AG09309 (cell line): ENCODE measurements at regions not wholly inside any gene's neighbourhood (a gene's known extent, or its start where the extent isn't known, plus 50 kb on each side); places are given as distances from the start of the nearest gene placed in this dataset.

Source experiments
- DNase-seq: peaks from one replicate; pipeline ENCODE4 v3.0.0-alpha.2; 2010; ENCODE audit warnings: low read depth
- H3K4me3 ChIP-seq: 2 replicates; pipeline ENCODE4 v1.5.1; 2011; ENCODE audit warnings: mild to moderate bottlenecking, low read depth, low read length, moderate library complexity; ENCODE audit not compliant: control insufficient read depth
- TF ChIP-seq, protein P1 (sequence below): IDR thresholded peaks from 2 replicates; pipeline ENCODE4 v1.5.1; 2011; ENCODE audit warnings: mild to moderate bottlenecking, low read depth, low read length, inconsistent platforms; ENCODE audit not compliant: insufficient read depth, control insufficient read depth; ENCODE audit errors: missing control alignments

DNA sequence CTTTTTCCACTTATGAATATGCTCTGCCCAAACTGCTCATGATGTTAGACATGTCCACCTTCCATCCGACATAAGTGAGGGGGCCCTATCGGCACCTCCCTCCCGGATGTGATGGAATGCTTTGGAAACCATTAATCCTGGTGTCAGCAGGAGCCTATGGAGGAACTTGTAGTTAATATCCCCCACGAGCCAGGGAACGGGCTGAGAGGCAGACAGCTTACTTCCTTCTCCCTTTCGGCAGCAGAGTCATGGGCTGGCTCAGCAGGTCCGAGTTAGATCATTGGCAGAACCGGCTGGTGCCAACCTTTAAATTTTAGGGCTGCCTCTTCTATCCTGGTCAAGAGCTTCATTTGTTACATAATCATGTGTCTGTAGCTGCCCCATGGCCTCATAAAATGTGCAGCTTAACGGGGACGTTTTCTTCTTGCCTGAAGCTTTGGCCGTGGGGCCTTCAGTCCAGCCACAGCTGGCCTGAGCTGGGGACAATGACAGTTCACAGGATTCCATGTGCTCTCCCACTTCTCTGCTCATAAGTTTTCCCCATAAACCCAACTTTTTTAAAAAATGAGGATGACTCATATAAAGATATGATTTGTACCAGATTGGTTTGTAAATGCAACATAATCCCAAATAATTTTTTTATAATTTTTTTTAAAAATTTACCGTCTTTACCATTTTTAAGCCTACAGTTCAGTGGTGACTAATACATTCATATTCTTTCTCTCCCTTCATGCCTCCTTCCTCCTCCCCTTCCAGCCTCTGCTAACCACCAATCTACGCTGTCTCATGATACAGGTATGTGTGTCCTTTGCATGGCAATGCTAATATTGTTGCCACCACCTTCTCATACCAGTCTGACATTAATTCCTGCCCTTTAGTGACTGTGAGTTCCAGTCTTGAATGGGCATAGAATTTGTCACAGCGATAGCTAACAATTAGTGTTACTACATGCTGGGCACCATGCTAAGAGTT is 62.2 kb upstream of the RGMA start:
- DNase-seq = no peak
- H3K4me3 ChIP-seq = no peak overlapping the region
- TF ChIP-seq, protein P1, sequence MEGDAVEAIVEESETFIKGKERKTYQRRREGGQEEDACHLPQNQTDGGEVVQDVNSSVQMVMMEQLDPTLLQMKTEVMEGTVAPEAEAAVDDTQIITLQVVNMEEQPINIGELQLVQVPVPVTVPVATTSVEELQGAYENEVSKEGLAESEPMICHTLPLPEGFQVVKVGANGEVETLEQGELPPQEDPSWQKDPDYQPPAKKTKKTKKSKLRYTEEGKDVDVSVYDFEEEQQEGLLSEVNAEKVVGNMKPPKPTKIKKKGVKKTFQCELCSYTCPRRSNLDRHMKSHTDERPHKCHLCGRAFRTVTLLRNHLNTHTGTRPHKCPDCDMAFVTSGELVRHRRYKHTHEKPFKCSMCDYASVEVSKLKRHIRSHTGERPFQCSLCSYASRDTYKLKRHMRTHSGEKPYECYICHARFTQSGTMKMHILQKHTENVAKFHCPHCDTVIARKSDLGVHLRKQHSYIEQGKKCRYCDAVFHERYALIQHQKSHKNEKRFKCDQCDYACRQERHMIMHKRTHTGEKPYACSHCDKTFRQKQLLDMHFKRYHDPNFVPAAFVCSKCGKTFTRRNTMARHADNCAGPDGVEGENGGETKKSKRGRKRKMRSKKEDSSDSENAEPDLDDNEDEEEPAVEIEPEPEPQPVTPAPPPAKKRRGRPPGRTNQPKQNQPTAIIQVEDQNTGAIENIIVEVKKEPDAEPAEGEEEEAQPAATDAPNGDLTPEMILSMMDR = no peak

DNA sequence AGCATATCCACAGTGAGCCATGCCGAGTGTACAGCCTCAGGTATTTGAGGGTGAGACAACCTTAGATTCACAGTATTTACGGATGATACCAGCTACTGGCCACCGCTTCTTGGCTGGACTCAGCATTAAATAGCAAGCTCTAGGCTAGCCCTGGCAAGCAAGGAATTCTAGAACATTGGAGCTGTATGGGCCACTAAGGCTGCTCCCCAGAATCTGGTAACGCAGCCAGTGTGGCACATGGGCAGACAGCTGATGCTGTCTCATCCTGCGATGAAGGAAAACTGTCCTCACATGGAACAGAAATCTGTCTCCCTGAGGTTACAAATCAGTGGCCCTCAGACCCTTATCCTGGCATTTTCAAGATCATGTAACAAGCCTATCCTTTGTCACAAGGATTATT is 57.6 kb upstream of the RGMA start:
- TF ChIP-seq, protein P1 = no peak
- H3K4me3 ChIP-seq = no peak overlapping the region
- no peak for DNase-seq

DNA sequence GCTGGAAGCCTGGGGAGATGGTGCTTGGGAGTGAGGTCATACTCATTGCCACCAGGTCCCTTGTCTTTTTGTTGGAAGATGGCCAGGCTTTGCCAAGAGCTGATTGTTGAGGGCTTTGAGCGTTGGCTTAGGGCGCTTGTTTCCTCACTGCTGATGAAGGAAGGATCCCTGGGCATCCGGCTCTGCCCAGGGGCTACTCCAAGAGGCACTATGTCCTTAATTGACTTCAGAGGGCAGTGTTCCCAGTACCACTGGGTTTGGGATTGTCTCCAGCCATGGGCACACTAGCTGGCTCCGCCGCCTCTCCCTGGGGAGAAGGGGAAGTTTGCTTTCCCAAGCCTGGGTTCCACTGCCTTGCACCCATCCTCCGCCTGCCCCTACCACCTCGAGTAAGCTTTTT is 57.2 kb upstream of the RGMA start:
- DNase-seq = no peak
- TF ChIP-seq, protein P1 = no peak
- H3K4me3 ChIP-seq = no peak overlapping the region

DNA sequence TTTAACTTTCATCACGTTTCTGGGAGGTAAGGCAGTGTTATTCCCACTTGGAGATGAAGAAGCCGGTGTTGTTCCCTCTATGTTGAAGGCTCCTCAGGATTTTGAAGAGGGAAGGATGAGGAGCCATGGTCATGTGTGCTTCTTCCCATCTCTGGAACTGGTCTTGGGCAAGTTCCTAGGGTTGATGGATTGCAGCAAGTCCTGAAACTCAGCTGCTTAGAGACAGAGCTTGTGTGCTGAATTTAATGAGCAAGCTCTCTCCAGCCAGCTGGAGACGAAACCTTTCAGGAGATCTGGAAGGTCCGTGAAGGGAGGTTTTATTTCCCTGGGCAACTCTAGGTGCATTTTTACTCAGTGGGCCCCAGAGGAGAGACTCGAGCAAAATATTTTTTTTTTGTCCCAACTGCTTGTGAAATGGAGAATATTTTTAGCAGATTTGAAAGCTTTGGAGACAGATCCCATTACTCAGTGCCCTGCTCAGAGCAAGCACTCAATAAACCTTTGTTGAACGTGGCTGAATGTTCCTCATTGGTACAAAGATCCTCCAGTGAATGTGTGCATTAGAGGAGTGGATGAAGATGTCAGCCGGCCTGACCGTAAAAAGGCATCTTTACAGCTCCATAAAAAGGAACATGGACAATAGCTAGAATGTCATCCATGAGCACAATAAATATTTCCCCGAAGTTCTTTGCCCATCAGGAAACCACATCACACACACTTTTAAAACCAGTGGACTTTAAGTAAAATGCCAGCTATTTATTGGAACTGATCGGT is 55.6 kb upstream of the RGMA start:
- no peak overlapping the region for H3K4me3 ChIP-seq
- TF ChIP-seq, protein P1 = no peak
- DNase-seq = no peak

DNA sequence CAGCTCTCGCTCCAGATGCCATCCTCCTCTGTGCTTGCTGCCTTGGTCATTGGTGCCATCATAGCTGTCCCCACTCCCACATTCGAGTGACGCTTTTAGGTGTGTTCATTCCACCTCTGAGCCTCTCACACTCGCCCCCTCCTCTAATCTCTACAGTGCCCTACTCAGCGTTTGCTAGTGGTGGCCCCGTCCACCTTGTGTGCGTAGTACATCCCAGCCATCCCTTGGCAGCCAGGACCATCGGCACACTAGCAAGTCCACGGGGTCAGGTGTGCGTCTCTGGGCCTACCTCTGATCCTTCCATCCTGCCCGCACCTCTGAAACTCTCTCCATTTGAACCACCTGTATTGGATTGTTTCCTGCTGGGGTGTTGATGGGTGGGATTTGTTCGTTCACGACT is 54.2 kb upstream of the RGMA start:
- no peak overlapping the region for H3K4me3 ChIP-seq
- TF ChIP-seq, protein P1 = no peak

DNA sequence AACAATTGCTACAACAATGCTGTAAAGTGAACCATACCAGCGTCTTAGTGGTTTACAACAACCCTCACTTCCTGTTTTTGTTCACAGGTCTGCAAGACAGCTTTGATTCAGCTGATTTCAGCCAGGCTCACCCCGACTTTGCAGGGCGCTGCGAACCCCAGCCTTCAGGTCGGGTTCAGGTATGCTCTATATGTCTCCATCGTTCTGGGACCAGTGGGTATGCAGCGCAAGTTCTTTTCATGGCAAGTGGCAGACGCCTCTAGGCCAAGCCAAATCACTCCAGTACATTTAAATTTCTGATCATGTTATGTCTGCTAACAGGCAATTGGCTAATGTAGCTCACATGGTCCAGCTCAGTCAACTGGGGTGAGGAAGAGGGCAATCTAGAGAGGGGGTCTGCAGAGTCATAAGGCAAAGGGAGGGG is 52.4 kb upstream of the RGMA start:
- DNase-seq = no peak
- H3K4me3 ChIP-seq = no peak overlapping the region
- TF ChIP-seq, protein P1 = no peak

More for the DNA sequence above, 54.2 kb upstream of the RGMA start:
- no peak for DNase-seq
